H9 (cell line): ENCODE measurements at regions not wholly inside any gene's neighbourhood (a gene's known extent, or its start where the extent isn't known, plus 50 kb on each side); places are given as distances from the start of the nearest gene placed in this dataset.
A peak's percentile ranks its signal among the peaks of the same experiment; 100 is the strongest.

Source experiments
- DNase-seq: peaks from one replicate; pipeline ENCODE4 v3.0.0-alpha.2; 2017
- H2AFZ ChIP-seq: one replicate; pipeline ENCODE4 v1.6.1; 2013; ENCODE audit warnings: mild to moderate bottlenecking, low read length, control low read depth, moderate library complexity
- H2AK5ac ChIP-seq: 2 replicates; pipeline ENCODE4 v1.6.1; 2013; ENCODE audit warnings: low read length, control low read depth, mixed read lengths; ENCODE audit not compliant: insufficient read length
- H2BK120ac ChIP-seq: one replicate; pipeline ENCODE4 v1.6.1; 2013; ENCODE audit warnings: low read depth, mild to moderate bottlenecking, low read length, control low read depth, inconsistent platforms; ENCODE audit not compliant: poor library complexity, severe bottlenecking
- H2BK12ac ChIP-seq: 2 replicates; pipeline ENCODE4 v1.6.1; 2013; ENCODE audit warnings: low read length, control low read depth, mixed read lengths, low read depth; ENCODE audit not compliant: insufficient read length
- H2BK15ac ChIP-seq: 2 replicates; pipeline ENCODE4 v1.6.1; 2013; ENCODE audit warnings: low read depth, low read length, control low read depth
- H2BK20ac ChIP-seq: one replicate; pipeline ENCODE4 v1.6.1; 2013; ENCODE audit warnings: low read depth, mild to moderate bottlenecking, low read length, control low read depth, inconsistent platforms; ENCODE audit not compliant: poor library complexity, severe bottlenecking
- H2BK5ac ChIP-seq: 2 replicates; pipeline ENCODE4 v1.6.1; 2013; ENCODE audit warnings: low read length, control low read depth, mixed read lengths; ENCODE audit not compliant: insufficient read length
- H3K14ac ChIP-seq: 2 replicates; pipeline ENCODE4 v1.6.1; 2013; ENCODE audit warnings: low read length, control low read depth; ENCODE audit not compliant: insufficient read depth
- H3K18ac ChIP-seq: 2 replicates; pipeline ENCODE4 v1.6.1; 2013; ENCODE audit warnings: low read depth, mild to moderate bottlenecking, mixed read lengths, low read length, control low read depth; ENCODE audit not compliant: insufficient read length
- H3K23ac ChIP-seq: 2 replicates; pipeline ENCODE4 v1.6.1; 2013; ENCODE audit warnings: low read length, control low read depth, mixed read lengths, low read depth; ENCODE audit not compliant: insufficient read length
- H3K23me2 ChIP-seq: 2 replicates; pipeline ENCODE4 v1.6.1; 2013; ENCODE audit warnings: low read depth, mild to moderate bottlenecking, mixed read lengths, low read length, control low read depth; ENCODE audit not compliant: insufficient read length, poor library complexity, severe bottlenecking
- H3K27ac ChIP-seq: 2 replicates; pipeline ENCODE4 v1.5.1; 2013; ENCODE audit warnings: low read length, control low read depth, mixed read lengths, low read depth; ENCODE audit not compliant: insufficient read length
- H3K27me3 ChIP-seq: 2 replicates; pipeline ENCODE4 v1.6.1; 2013; ENCODE audit warnings: low read length, control low read depth, inconsistent platforms; ENCODE audit not compliant: insufficient read depth
- H3K4ac ChIP-seq: 2 replicates; pipeline ENCODE4 v1.6.1; 2013; ENCODE audit warnings: low read depth, mild to moderate bottlenecking, control low read depth, inconsistent platforms, low read length, moderate library complexity
- H3K4me1 ChIP-seq: 2 replicates; pipeline ENCODE4 v1.6.1; 2013; ENCODE audit warnings: low read length, control low read depth, inconsistent platforms; ENCODE audit not compliant: insufficient read depth
- H3K4me2 ChIP-seq: 2 replicates; pipeline ENCODE4 v1.6.1; 2013; ENCODE audit warnings: low read length, control low read depth, mixed read lengths; ENCODE audit not compliant: insufficient read length, insufficient read depth
- H3K56ac ChIP-seq: 2 replicates; pipeline ENCODE4 v1.6.1; 2013; ENCODE audit warnings: low read depth, mild to moderate bottlenecking, mixed read lengths, low read length, control low read depth; ENCODE audit not compliant: insufficient read length
- H3K79me1 ChIP-seq: 2 replicates; pipeline ENCODE4 v1.6.1; 2013; ENCODE audit warnings: low read depth, mild to moderate bottlenecking, moderate library complexity, low read length, control low read depth, inconsistent platforms; ENCODE audit not compliant: insufficient read depth, poor library complexity, severe bottlenecking
- H3K79me2 ChIP-seq: 2 replicates; pipeline ENCODE4 v1.6.1; 2013; ENCODE audit warnings: low read length, control low read depth, inconsistent platforms; ENCODE audit not compliant: insufficient read depth
- H3K9ac ChIP-seq: 2 replicates; pipeline ENCODE4 v1.6.1; 2013; ENCODE audit warnings: low read length, control low read depth, mixed read lengths; ENCODE audit not compliant: insufficient read length; ENCODE audit errors: extremely low read depth
- H3K9me3 ChIP-seq: one replicate; pipeline ENCODE4 v1.6.1; 2013; ENCODE audit warnings: low read depth, low read length, inconsistent platforms; ENCODE audit not compliant: control insufficient read depth
- H3T11ph ChIP-seq: one replicate; pipeline ENCODE4 v1.6.1; 2013; ENCODE audit warnings: mild to moderate bottlenecking, low read length, control low read depth, inconsistent platforms
- H4K20me1 ChIP-seq: one replicate; pipeline ENCODE4 v1.6.1; 2013; ENCODE audit not compliant: control insufficient read depth, insufficient read length, insufficient read depth
- H4K5ac ChIP-seq: 2 replicates; pipeline ENCODE4 v1.6.1; 2013; ENCODE audit warnings: low read depth, mild to moderate bottlenecking, mixed read lengths, low read length, control low read depth; ENCODE audit not compliant: insufficient read length
- H4K8ac ChIP-seq: replicated peaks from 2 replicates; pipeline ENCODE4 v1.6.1; 2013; ENCODE audit warnings: low read length, control low read depth, mixed read lengths, low read depth; ENCODE audit not compliant: insufficient read length
- H4K91ac ChIP-seq: 2 replicates; pipeline ENCODE4 v1.6.1; 2013; ENCODE audit warnings: low read depth, mild to moderate bottlenecking, moderate library complexity, mixed read lengths, low read length, control low read depth; ENCODE audit not compliant: insufficient read length
- H3K27ac Mint-ChIP-seq, 3 experiments: 2 replicates in 2 of 3; 3 replicates in 1 of 3; pipeline ENCODE4 v1.8.0; 2020 to 2021; ENCODE audit warnings: mixed read lengths in 3 of 3, mild to moderate bottlenecking in 1 of 3, moderate library complexity in 1 of 3
- H3K27me3 Mint-ChIP-seq: 2 replicates; pipeline ENCODE4 v1.8.0; 2021; ENCODE audit warnings: low read depth, mild to moderate bottlenecking, moderate library complexity, mixed read lengths
- H3K36me3 Mint-ChIP-seq, 3 experiments: 2 replicates in 2 of 3; 3 replicates in 1 of 3; pipeline ENCODE4 v1.8.0; 2020 to 2021; ENCODE audit warnings: low read depth in 3 of 3, mixed read lengths in 3 of 3; ENCODE audit not compliant: insufficient read depth in 1 of 3
- H3K4me1 Mint-ChIP-seq, 2 experiments: 2 replicates each; pipeline ENCODE4 v1.8.0; 2020; ENCODE audit warnings: mixed read lengths in 2 of 2
- H3K4me3 Mint-ChIP-seq, 2 experiments: 2 replicates in 1 of 2; 3 replicates in 1 of 2; pipeline ENCODE4 v1.8.0; 2020 to 2021; ENCODE audit warnings: mild to moderate bottlenecking in 2 of 2, mixed read lengths in 2 of 2, moderate library complexity in 1 of 2
- H3K9me3 Mint-ChIP-seq, 2 experiments: 2 replicates in 1 of 2; 3 replicates in 1 of 2; pipeline ENCODE4 v1.8.0; 2020; ENCODE audit warnings: mild to moderate bottlenecking in 2 of 2, mixed read lengths in 2 of 2, moderate library complexity in 1 of 2
- WGBS: extraction: QIAGEN DNeasy Blood & Tissue Kit; methylation state at CpG from one replicate; pipeline ENCODE4 v1.1.7; 2013; ENCODE audit warnings: missing lambda C conversion rate, low lambda C conversion rate, mixed read lengths; ENCODE audit not compliant: insufficient read length; ENCODE audit errors: extremely low coverage; 5-methylcytosine and 5-hydroxymethylcytosine counted together
- TF ChIP-seq, protein P1 (sequence below): fragments of 200-600 bp; sonication (generic); conservative IDR thresholded peaks from 3 replicates; pipeline ENCODE4 v1.8.0; 2021; ENCODE audit warnings: antibody characterized with exemption, mild to moderate bottlenecking

DNA sequence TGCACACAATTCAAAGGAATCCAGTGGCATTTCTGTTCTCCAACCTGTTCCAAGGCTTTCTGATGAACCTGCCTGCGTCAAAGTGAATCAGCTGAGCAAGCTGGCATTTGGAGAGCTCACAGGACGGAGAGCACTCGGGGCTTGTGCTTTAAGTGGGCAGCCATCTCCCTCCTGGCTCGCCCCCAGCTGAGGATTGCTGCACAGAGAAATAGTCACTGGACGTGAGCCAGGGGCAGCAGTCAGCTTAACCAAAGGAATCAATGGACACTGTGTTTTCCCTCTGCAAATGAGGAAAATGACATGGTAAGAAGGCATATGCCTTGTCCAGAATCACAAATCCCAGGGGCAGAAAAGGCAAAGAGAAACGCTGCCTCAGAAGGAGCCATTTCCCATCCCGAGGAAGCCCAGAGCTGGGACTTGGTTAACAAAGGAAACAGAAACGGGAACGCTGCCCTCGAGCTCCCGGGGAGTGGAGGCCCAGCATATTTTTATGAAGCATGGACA is 299.4 kb downstream of the ZSWIM6 start:
- Mint-ChIP-seq H3K4me1 (peaks cover 15 to 21% of the 10 kb centered on the region in 2 experiments), H3K9me3 (peaks cover 0 to 4% of the 10 kb centered on the region in 2 experiments; a peak in 3 of 5 replicates), H3K27ac (peak overlapping the region in 1 of 3 experiments; percentile 54; a peak in 2 of 7 replicates), H3K36me3 (no peaks in the 10 kb centered on the region; a peak in 1 of 7 replicates), H3K4me3 (no peak overlapping the region; a peak in 1 of 5 replicates), H3K27me3 (peaks cover 3% of the 10 kb centered on the region; the same call in 1 of the 2 replicates)
- Histone ChIP-seq H3K9me3 (no peaks in the 10 kb centered on the region), H3K27ac (no peak overlapping the region), H2BK120ac (no peak overlapping the region), H2BK5ac (no peak overlapping the region), H4K91ac (no peak overlapping the region), H3K56ac (no peak overlapping the region), H3K23ac (no peak overlapping the region), H3K4ac (no peak overlapping the region), H3K27me3 (no peaks in the 10 kb centered on the region), H3K18ac (no peak overlapping the region), H4K5ac (no peak overlapping the region), H2BK20ac (no peak overlapping the region), H3K23me2 (peaks cover 2% of the 10 kb centered on the region), H3K14ac (0 out of 2 replicates have a peak overlapping the region, but pooled peaks have one; percentile 86), H4K8ac (no peak overlapping the region), H3K79me2 (no peaks in the 10 kb centered on the region), H2AFZ (peak overlapping the region; percentile 40), H3K4me1 (no peaks in the 10 kb centered on the region; the same call in 1 of the 2 replicates), H2BK15ac (no peak overlapping the region), H4K20me1 (no peaks in the 10 kb centered on the region), H2AK5ac (no peak overlapping the region), H3K79me1 (no peaks in the 10 kb centered on the region), H3K4me2 (no peak overlapping the region), H3K9ac (no peak overlapping the region), H3T11ph (no peak overlapping the region), H2BK12ac (no peak overlapping the region)
- TF ChIP-seq, protein P1, sequence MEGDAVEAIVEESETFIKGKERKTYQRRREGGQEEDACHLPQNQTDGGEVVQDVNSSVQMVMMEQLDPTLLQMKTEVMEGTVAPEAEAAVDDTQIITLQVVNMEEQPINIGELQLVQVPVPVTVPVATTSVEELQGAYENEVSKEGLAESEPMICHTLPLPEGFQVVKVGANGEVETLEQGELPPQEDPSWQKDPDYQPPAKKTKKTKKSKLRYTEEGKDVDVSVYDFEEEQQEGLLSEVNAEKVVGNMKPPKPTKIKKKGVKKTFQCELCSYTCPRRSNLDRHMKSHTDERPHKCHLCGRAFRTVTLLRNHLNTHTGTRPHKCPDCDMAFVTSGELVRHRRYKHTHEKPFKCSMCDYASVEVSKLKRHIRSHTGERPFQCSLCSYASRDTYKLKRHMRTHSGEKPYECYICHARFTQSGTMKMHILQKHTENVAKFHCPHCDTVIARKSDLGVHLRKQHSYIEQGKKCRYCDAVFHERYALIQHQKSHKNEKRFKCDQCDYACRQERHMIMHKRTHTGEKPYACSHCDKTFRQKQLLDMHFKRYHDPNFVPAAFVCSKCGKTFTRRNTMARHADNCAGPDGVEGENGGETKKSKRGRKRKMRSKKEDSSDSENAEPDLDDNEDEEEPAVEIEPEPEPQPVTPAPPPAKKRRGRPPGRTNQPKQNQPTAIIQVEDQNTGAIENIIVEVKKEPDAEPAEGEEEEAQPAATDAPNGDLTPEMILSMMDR, result no peak
- no CpG with 5 or more reads among the region's 11 CpGs for WGBS
- no peak for DNase-seq
